ENCODE measurements at regions not wholly inside any gene's neighbourhood (a gene's known extent, or its start where the extent isn't known, plus 50 kb on each side); places are given as distances from the start of the nearest gene placed in this dataset.

DNA sequence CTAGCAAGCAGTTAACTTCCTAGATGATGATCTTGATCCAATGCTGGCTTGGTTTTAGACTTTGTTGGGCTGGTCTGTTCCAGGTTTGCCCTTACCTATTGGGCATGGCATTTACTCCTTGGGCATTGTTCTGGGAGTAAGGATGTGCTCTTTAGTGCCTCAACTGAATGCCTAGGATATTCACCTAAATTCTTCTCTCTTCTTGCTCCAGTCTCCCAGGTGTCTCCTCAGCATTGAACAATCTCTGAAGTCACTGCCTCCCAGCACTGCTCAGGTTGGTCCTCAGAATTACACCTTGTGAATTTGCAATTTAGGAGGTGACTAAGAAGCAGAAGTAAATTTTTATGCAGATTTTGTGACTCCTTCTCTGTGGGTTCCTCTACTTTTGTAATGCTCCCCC is 307.7 kb upstream of the COL3A1 start:
- H3K27ac ChIP-seq, result no peak overlapping the region
- no peak for TF ChIP-seq ZFX (IDR thresholded peaks at IDR 0.05)
- TF ChIP-seq, protein P1, sequence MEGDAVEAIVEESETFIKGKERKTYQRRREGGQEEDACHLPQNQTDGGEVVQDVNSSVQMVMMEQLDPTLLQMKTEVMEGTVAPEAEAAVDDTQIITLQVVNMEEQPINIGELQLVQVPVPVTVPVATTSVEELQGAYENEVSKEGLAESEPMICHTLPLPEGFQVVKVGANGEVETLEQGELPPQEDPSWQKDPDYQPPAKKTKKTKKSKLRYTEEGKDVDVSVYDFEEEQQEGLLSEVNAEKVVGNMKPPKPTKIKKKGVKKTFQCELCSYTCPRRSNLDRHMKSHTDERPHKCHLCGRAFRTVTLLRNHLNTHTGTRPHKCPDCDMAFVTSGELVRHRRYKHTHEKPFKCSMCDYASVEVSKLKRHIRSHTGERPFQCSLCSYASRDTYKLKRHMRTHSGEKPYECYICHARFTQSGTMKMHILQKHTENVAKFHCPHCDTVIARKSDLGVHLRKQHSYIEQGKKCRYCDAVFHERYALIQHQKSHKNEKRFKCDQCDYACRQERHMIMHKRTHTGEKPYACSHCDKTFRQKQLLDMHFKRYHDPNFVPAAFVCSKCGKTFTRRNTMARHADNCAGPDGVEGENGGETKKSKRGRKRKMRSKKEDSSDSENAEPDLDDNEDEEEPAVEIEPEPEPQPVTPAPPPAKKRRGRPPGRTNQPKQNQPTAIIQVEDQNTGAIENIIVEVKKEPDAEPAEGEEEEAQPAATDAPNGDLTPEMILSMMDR (conservative IDR thresholded peaks at IDR 0.05), result no peak

DNA sequence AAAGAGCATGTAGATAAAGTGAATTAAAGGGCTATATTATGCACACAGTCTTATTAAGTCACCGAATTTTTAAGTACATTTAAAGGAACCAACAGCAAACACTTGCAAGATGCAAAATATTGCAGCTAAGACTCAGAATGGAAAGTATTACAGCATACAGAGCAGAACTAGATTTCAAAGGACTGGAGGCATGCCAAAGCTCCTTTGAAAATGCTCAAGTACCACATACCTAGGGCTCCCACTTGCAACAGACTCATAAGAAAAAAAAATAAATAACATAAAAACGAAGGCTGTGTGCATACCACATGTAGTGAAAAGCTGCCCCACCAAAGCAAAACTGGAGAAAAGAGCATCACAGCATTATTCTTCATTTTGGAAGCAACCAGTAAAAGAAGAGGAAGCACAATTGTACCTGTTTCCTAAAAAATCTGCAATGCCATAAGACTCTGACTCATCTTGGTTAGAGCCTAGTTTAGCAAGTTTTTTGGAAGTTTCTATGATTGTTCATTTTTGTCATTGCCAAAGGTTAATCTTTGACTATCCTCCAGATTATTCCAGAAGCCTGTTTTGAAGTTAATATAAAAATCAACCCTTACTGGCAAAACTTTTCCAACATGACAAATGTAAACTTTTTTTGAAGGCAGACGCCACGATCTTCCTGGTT is 306.0 kb upstream of the COL3A1 start:
- TF ChIP-seq, protein P1 (conservative IDR thresholded peaks at IDR 0.05), result no peak
- TF ChIP-seq ZFX (IDR thresholded peaks at IDR 0.05), result no peak
- H3K27ac ChIP-seq, result no peak overlapping the region

DNA sequence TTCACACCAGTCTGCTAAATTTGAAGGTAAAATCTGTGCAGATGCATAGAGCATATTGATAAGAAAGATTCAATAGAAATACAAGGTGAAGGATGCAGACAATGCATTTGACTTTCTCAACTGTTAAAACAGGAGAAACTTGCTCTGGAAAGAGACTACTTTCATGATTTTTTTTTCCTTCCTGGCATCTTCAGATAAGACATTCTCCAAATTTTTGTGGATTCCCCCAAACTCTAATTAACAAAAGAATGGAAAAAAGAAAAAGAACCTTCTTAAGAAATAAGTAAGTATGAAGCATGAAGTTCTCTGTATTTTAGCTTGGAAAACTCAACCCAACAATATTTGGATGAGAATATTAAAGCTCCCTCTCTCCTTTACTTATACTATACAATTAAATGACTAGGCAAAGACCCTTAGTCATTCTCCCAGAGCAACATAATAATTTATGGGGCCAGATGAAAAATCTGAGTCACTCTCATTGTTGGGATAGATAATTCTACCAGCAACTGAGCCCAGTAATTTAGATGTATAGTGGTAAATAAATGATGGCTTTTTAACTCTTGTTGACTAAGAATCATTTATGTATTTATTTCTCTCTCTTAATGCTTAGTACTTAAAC is 298.7 kb upstream of the COL3A1 start:
- H3K27ac ChIP-seq, result no peak overlapping the region
- TF ChIP-seq, protein P1 (conservative IDR thresholded peaks at IDR 0.05), result no peak
- TF ChIP-seq ZFX (IDR thresholded peaks at IDR 0.05), result no peak

DNA sequence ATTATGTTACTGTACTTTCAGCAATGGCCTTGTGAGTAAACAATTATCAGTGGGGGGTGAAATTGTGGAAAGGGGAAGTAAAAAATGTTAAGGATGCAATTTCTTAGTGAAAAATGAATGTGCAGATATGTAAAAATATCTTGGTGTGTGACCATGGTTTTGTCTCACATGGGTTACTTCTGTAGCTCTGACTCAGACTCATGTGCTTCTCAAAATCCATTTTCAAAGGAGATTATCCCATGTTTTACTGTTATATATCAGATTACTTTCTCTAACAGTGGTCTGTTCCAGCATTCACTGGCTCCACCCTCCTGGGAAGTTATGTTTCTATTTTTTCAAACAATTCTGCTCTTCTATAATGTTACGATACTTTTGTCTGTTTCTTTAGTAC is 298.2 kb upstream of the COL3A1 start:
- H3K27ac ChIP-seq, result no peak overlapping the region

DNA sequence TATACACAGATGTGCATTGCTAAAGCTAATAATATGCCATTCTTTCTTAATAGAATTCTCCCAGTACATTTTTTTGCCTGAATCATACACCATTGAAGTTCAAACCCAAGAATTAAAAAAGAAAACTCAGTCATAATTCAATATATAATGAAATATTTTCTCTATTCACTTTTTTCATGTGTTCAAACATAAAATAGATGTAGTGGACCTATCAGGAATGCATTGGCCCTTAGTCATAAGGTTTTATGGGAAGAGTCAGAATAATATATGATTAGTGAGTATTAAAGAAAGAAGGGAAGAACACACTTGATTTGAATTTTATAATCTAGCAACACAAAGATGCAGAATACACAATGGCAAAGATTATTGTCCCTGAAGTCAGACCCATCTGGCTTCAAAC is 297.0 kb upstream of the COL3A1 start:
- TF ChIP-seq, protein P1 (conservative IDR thresholded peaks at IDR 0.05), result no peak
- no peak for TF ChIP-seq ZFX (IDR thresholded peaks at IDR 0.05)
- H3K27ac ChIP-seq, result no peak overlapping the region

More for the DNA sequence above, 298.2 kb upstream of the COL3A1 start:
- TF ChIP-seq, protein P1 (conservative IDR thresholded peaks at IDR 0.05), result no peak
- no peak for TF ChIP-seq ZFX (IDR thresholded peaks at IDR 0.05)

DNA sequence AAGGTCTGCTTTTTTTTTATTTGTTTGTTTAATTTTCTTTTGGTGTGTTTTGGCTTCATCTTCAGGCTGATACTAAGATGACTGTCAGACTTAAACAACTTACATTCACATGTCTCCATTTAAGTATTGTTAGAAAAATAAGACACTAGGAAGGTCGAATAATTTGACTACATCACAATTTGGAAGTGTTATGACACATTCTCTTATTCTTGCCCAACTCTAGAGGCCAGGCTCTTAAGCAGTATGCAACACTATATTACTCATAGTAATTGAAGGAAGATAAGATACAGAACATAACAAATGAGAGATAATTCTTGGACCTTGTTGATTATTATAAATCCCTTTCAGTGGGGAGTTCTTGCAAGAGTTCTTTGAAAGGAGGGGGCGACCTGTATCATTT is 295.3 kb upstream of the COL3A1 start:
- no peak overlapping the region for H3K27ac ChIP-seq
- TF ChIP-seq, protein P1 (conservative IDR thresholded peaks at IDR 0.05), result no peak
- TF ChIP-seq ZFX (IDR thresholded peaks at IDR 0.05), result no peak

DNA sequence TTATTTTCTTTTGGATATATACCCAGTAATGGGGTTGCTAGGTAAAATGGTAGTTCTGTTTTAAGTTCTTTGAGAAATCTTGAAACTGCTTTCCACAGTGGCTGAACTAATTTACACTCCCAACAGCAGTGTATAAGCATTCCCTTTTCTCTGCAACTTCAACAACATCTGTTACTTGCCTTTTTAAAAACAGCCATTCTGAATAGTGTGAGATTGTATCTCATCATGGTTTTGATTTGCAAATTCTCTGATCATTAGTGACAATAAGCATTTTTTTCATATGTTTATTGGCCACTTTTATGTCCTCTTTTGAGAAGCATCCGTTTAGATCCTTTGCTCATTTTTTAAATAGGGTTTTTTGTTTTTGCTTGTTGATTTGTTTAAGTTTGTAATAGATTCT is 291.3 kb upstream of the COL3A1 start:
- TF ChIP-seq, protein P1 (conservative IDR thresholded peaks at IDR 0.05), result no peak
- TF ChIP-seq ZFX (IDR thresholded peaks at IDR 0.05), result no peak
- no peak overlapping the region for H3K27ac ChIP-seq

Measured in C4-2B (cell line).